Activated CD8-positive, alpha-beta T cell treated with anti-CD3 and anti-CD28 coated beads for 36 hours (primary cell): ENCODE measurements at regions not wholly inside any gene's neighbourhood (a gene's known extent, or its start where the extent isn't known, plus 50 kb on each side); places are given as distances from the start of the nearest gene placed in this dataset.

Experiments used
- ATAC-seq: fragments of 200-7000 bp; cut with Tn5 transposase; one replicate; pipeline ENCODE4 v1.10.0; 2021; ENCODE audit warnings: mild to moderate bottlenecking, moderate library complexity
- CTCF ChIA-PET: fragments of 350-600 bp; sonication (Branson Sonifier 250); formaldehyde crosslinking; loops from one replicate; lab custom pipeline; 2021; ENCODE audit warnings: antibody characterized with exemption; lab: Charles Lee
- POLR2A ChIA-PET: fragments of 350-600 bp; sonication (Branson Sonifier 250); formaldehyde crosslinking; loops from one replicate; lab custom pipeline; 2021; ENCODE audit warnings: antibody characterized with exemption; lab: Charles Lee
- DNase-seq: peaks from one replicate; pipeline ENCODE4 v3.0.0-alpha.2; 2020
- H3K27ac Mint-ChIP-seq: one replicate; pipeline ENCODE4 v1.8.0; 2021; ENCODE audit warnings: mild to moderate bottlenecking, mixed read lengths
- H3K27me3 Mint-ChIP-seq: one replicate; pipeline ENCODE4 v1.8.0; 2021; ENCODE audit warnings: mixed read lengths
- H3K36me3 Mint-ChIP-seq: one replicate; pipeline ENCODE4 v1.8.0; 2021; ENCODE audit warnings: low read depth, mixed read lengths
- H3K4me1 Mint-ChIP-seq: one replicate; pipeline ENCODE4 v1.8.0; 2021; ENCODE audit warnings: low read depth, mixed read lengths
- H3K4me3 Mint-ChIP-seq: one replicate; pipeline ENCODE4 v1.8.0; 2021; ENCODE audit warnings: mild to moderate bottlenecking, moderate library complexity, mixed read lengths
- H3K9me3 Mint-ChIP-seq: one replicate; pipeline ENCODE4 v1.8.0; 2021; ENCODE audit warnings: mixed read lengths
- intact Hi-C: fragments of 100-400 bp; cut with micrococcal nuclease; formaldehyde crosslinking; loops from one replicate; pipeline ENCODE4 v1.10.0; 2022
- TF ChIP-seq, protein P1 (sequence below): fragments of 200-600 bp; IDR thresholded peaks from one replicate; pipeline ENCODE4 v1.8.0; 2022; ENCODE audit warnings: antibody characterized with exemption, mild to moderate bottlenecking

DNA sequence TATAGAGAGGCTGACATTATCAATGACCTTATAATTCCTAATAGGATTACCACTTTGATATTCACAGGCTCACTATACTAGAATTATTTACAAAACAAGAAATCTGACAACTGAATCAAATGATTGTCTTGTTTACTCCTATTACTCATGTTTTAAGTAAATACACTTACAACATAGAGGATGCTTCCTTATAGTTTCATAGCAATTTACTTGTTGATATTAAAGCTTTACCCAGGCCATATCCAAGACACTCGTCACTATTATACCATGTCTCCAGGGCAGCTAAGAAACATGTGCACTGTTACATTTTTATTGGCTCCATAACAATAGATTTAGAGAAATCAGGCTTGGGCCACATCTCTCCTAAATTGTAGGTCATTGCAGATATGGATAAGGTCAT, 276.9 kb downstream of the HGF start:
- H3K9me3 Mint-ChIP-seq = no peaks in the 10 kb centered on the region
- peaks cover 1% of the 10 kb centered on the region for H3K27me3 Mint-ChIP-seq
- no peak for ATAC-seq
- CTCF ChIA-PET = interaction anchor here (1.6 kb wide), 1 partner anchor 10 kb away, joined by 3 read pairs; no protein-coding TSS in a partner anchor
- no peak overlapping the region for H3K4me3 Mint-ChIP-seq
- intact Hi-C loops = no loop called here
- no peaks in the 10 kb centered on the region for H3K36me3 Mint-ChIP-seq
- TF ChIP-seq, protein P1, sequence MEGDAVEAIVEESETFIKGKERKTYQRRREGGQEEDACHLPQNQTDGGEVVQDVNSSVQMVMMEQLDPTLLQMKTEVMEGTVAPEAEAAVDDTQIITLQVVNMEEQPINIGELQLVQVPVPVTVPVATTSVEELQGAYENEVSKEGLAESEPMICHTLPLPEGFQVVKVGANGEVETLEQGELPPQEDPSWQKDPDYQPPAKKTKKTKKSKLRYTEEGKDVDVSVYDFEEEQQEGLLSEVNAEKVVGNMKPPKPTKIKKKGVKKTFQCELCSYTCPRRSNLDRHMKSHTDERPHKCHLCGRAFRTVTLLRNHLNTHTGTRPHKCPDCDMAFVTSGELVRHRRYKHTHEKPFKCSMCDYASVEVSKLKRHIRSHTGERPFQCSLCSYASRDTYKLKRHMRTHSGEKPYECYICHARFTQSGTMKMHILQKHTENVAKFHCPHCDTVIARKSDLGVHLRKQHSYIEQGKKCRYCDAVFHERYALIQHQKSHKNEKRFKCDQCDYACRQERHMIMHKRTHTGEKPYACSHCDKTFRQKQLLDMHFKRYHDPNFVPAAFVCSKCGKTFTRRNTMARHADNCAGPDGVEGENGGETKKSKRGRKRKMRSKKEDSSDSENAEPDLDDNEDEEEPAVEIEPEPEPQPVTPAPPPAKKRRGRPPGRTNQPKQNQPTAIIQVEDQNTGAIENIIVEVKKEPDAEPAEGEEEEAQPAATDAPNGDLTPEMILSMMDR = no peak
- no peak for DNase-seq
- no peak overlapping the region for H3K27ac Mint-ChIP-seq
- POLR2A ChIA-PET = no interaction called here
- H3K4me1 Mint-ChIP-seq = no peaks in the 10 kb centered on the region

DNA sequence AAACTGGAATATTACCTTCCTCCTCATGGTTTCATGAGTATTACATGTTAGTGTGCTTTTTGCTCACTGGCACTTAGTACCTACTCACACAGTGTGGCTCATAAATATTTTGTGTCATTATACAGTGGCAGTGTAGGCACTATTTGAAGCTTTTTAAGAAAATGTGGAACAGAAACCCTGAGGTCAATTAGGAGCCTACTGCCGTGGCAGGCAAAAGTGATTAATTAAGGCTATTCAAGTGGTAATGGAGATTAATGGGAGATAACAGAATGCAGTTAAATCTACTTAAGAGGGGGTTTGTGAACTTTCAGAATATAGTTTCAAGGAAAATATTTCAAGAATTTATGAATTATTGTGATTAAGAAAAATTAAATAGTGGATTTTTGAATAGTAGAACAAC, 277.6 kb downstream of the HGF start:
- ChIA-PET CTCF (interaction anchor here (1.6 kb wide), 1 partner anchor 10 kb away, joined by 3 read pairs; no protein-coding TSS in a partner anchor), POLR2A (no interaction called here)
- H3K4me3 Mint-ChIP-seq = no peak overlapping the region

DNA sequence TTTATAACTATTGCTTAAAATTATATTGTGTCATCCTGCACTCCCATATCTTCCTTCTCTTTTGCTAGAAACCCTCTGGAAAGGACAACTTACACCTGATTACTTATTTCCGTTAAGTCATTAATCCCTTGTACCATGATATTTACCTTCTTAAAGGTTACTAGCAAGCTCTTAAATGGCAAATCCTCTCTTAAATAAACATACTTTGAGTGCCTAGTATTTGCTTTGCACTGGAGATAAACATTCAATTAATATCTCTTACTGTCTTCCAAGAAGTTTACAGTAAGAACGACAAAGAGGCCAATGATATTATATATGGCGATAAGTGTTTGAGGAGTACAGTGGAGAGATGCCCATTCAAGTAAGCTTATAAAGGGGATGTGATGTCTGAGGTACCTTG, 278.3 kb downstream of the HGF start:
- H3K9me3 Mint-ChIP-seq = no peaks in the 10 kb centered on the region
- DNase-seq (no peak), ATAC-seq (no peak)
- intact Hi-C loops = no loop called here
- no peaks in the 10 kb centered on the region for H3K36me3 Mint-ChIP-seq
- CTCF ChIA-PET = interaction anchor here (1.3 to 1.6 kb wide), 2 partner anchors 9 kb away, joined by 3 to 5 read pairs; no protein-coding TSS in a partner anchor
- no peak overlapping the region for H3K27ac Mint-ChIP-seq
- H3K27me3 Mint-ChIP-seq = peaks cover 1% of the 10 kb centered on the region
- POLR2A ChIA-PET = no interaction called here
- H3K4me1 Mint-ChIP-seq = no peaks in the 10 kb centered on the region
- TF ChIP-seq, protein P1 = no peak
- H3K4me3 Mint-ChIP-seq = no peak overlapping the region

More for the DNA sequence above, 277.6 kb downstream of the HGF start:
- ATAC-seq (no peak), DNase-seq (no peak)
- Mint-ChIP-seq H3K4me1 (no peaks in the 10 kb centered on the region), H3K27ac (no peak overlapping the region), H3K27me3 (peaks cover 1% of the 10 kb centered on the region), H3K9me3 (no peaks in the 10 kb centered on the region), H3K36me3 (no peaks in the 10 kb centered on the region)
- TF ChIP-seq, protein P1 = no peak
- intact Hi-C loops = no loop called here

DNA sequence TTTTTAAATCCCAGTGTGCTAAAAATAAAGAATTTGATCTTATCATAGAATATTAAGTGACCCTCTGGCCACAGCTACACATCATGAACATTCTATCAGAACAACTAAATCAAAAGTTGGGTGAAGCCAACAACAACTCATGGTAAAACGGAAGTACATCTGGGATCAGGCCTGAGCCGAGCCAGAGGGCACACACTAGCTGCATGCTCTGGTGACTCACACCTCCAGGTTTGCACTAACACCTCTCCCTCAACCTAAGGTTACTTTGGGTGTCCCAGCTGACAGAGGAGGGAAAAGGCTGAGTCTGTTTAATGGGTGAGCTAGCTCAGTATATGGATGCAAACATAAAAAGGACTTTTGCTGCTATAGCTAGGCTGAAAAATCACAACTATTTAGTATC, 281.6 kb downstream of the HGF start:
- intact Hi-C loops = no loop called here
- H3K27me3 Mint-ChIP-seq = peaks cover 1% of the 10 kb centered on the region
- ChIA-PET CTCF (no interaction called here), POLR2A (no interaction called here)
- H3K4me3 Mint-ChIP-seq = no peak overlapping the region
- H3K4me1 Mint-ChIP-seq = no peaks in the 10 kb centered on the region
- H3K9me3 Mint-ChIP-seq = no peaks in the 10 kb centered on the region
- H3K36me3 Mint-ChIP-seq = no peaks in the 10 kb centered on the region
- no peak for ATAC-seq
- DNase-seq = no peak
- TF ChIP-seq, protein P1 = no peak
- no peak overlapping the region for H3K27ac Mint-ChIP-seq

DNA sequence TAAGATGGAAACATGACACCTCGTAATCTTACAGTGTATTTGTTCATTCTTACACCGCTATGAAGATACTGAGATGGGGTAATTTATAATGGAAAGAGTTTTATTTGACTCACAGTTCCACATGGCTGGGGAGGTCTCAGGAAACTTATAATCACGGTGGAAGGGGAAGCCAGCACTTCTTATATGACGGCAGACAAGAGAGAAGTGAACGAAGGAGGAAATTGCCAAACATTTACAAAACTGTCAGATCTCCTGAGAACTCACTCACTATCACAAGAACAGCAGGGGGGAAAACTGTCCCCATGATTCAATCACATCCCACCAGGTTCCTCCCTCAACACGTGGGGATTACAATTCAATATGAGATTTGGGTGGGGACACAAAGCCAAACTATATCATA, 282.3 kb downstream of the HGF start:
- Mint-ChIP-seq H3K27ac (no peak overlapping the region), H3K4me3 (no peak overlapping the region), H3K36me3 (no peaks in the 10 kb centered on the region), H3K27me3 (peaks cover 1% of the 10 kb centered on the region), H3K9me3 (no peaks in the 10 kb centered on the region), H3K4me1 (no peaks in the 10 kb centered on the region)
- TF ChIP-seq, protein P1 = no peak
- ATAC-seq (no peak), DNase-seq (no peak)
- CTCF ChIA-PET = no interaction called here
- intact Hi-C loops = no loop called here
- POLR2A ChIA-PET = no interaction called here
